Kidney (tissue), 13 donors: ENCODE measurements at regions not wholly inside any gene's neighbourhood (a gene's known extent, or its start where the extent isn't known, plus 50 kb on each side); places are given as distances from the start of the nearest gene placed in this dataset.

Experiments
- DNase-seq, 5 donors: peaks; one replicate each; pipeline ENCODE4 v3.0.0-alpha.2; 2013 to 2020
- FAIRE-seq: peaks from 2 replicates; lab custom pipeline; 2012; peaks lifted over from hg19 to GRCh38; lab: Jason Lieb, UNC
- H3K27ac ChIP-seq, 2 donors: one replicate each; pipeline ENCODE4 v1.7.0; 2013; ENCODE audit warnings: low read depth in 2 of 2, low read length in 2 of 2, inconsistent platforms in 1 of 2
- H3K27me3 ChIP-seq: one replicate; pipeline ENCODE4 v1.7.1; 2013; ENCODE audit warnings: low read length, inconsistent platforms; ENCODE audit not compliant: control insufficient read depth, insufficient read depth
- H3K36me3 ChIP-seq, 3 donors: one replicate each; pipeline versions ENCODE4 v1.7.0 to v1.7.1; 2013; ENCODE audit warnings: low read length in 3 of 3, control low read depth in 1 of 3, inconsistent platforms in 1 of 3; ENCODE audit not compliant: insufficient read depth in 3 of 3, control insufficient read depth in 2 of 3
- H3K4me1 ChIP-seq, 3 donors: one replicate each; pipeline versions ENCODE4 v1.7.0 to v1.7.1; 2013; ENCODE audit warnings: low read length in 3 of 3, inconsistent platforms in 1 of 3, low read depth in 1 of 3; ENCODE audit not compliant: control insufficient read depth in 2 of 3, insufficient read depth in 2 of 3
- H3K4me3 ChIP-seq, 3 donors: one replicate each; pipeline versions ENCODE4 v1.7.0 to v1.8.1; 2013; ENCODE audit warnings: low read length in 3 of 3, control low read depth in 1 of 3, inconsistent platforms in 1 of 3
- H3K9ac ChIP-seq, 3 donors: one replicate each; pipeline versions ENCODE4 v1.7.0 to v1.7.1; 2013; ENCODE audit warnings: low read length in 3 of 3, control low read depth in 1 of 3, inconsistent platforms in 1 of 3
- H3K9me3 ChIP-seq, 3 donors: one replicate each; pipeline versions ENCODE4 v1.7.0 to v1.7.1; 2013; ENCODE audit warnings: low read length in 3 of 3, control low read depth in 1 of 3, inconsistent platforms in 1 of 3; ENCODE audit not compliant: control insufficient read depth in 2 of 3, insufficient read depth in 1 of 3
- CTCF ChIP-seq: IDR thresholded peaks from 3 replicates; pipeline ENCODE4 v1.5.1; 2012; ENCODE audit warnings: mild to moderate bottlenecking, moderate library complexity, borderline replicate concordance; ENCODE audit not compliant: insufficient read depth; ENCODE audit errors: extremely low read depth
- intact Hi-C: fragments of 100-400 bp; cut with DNase I; formaldehyde crosslinking; loops from one replicate; pipeline ENCODE4 v1.11.1; 2022
- donor health status: control.
- donor health status: control.
- donor health status: control.
- donor health status: control.
- donor health status: control.
- donor health status: DM: yes; HTN: yes; CAD: no.
- donor health status: Normal renal cell carcinoma (clear cell type).

- no peaks in the 10 kb centered on the region for H3K27me3 ChIP-seq
- H3K4me3 ChIP-seq: no peak overlapping the region
- no peaks in the 10 kb centered on the region for H3K4me1 ChIP-seq
- no peak for TF ChIP-seq CTCF
- H3K9ac ChIP-seq: no peak overlapping the region
- intact Hi-C loops: no loop called here
- no peak for FAIRE-seq
- no peak overlapping the region for H3K27ac ChIP-seq
- H3K36me3 ChIP-seq: no peaks in the 10 kb centered on the region
- H3K9me3 ChIP-seq: no peaks in the 10 kb centered on the region
- no peak for DNase-seq
Measured at GRCh38 chr13:80201694-80202468, 139.0 kb downstream of the SPRY2 start.

- no peak overlapping the region for H3K4me3 ChIP-seq
- no peaks in the 10 kb centered on the region for H3K9me3 ChIP-seq
- FAIRE-seq (no peak), DNase-seq (no peak)
- no peak overlapping the region for H3K9ac ChIP-seq
- no peak for TF ChIP-seq CTCF
- H3K36me3 ChIP-seq: no peaks in the 10 kb centered on the region
- no peaks in the 10 kb centered on the region for H3K4me1 ChIP-seq
- no peak overlapping the region for H3K27ac ChIP-seq
- intact Hi-C loops: no loop called here
- no peaks in the 10 kb centered on the region for H3K27me3 ChIP-seq
Measured at GRCh38 chr13:80199585-80200292, 141.2 kb downstream of the SPRY2 start.

- Histone ChIP-seq H3K4me1 (no peaks in the 10 kb centered on the region), H3K27ac (no peak overlapping the region), H3K36me3 (no peaks in the 10 kb centered on the region), H3K9me3 (no peaks in the 10 kb centered on the region), H3K27me3 (no peaks in the 10 kb centered on the region), H3K9ac (no peak overlapping the region), H3K4me3 (no peak overlapping the region)
- no peak for FAIRE-seq
- no peak for DNase-seq
- TF ChIP-seq CTCF: no peak
- intact Hi-C loops: no loop called here
Measured at GRCh38 chr13:80199067-80199466, 141.9 kb downstream of the SPRY2 start.
